ENCODE measurements at regions not wholly inside any gene's neighbourhood (a gene's known extent, or its start where the extent isn't known, plus 50 kb on each side); places are given as distances from the start of the nearest gene placed in this dataset.

GRCh38 chr6:15798533-15799255, 135.9 kb upstream of the DTNBP1 start:
- TF ChIP-seq, protein P1, sequence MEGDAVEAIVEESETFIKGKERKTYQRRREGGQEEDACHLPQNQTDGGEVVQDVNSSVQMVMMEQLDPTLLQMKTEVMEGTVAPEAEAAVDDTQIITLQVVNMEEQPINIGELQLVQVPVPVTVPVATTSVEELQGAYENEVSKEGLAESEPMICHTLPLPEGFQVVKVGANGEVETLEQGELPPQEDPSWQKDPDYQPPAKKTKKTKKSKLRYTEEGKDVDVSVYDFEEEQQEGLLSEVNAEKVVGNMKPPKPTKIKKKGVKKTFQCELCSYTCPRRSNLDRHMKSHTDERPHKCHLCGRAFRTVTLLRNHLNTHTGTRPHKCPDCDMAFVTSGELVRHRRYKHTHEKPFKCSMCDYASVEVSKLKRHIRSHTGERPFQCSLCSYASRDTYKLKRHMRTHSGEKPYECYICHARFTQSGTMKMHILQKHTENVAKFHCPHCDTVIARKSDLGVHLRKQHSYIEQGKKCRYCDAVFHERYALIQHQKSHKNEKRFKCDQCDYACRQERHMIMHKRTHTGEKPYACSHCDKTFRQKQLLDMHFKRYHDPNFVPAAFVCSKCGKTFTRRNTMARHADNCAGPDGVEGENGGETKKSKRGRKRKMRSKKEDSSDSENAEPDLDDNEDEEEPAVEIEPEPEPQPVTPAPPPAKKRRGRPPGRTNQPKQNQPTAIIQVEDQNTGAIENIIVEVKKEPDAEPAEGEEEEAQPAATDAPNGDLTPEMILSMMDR (conservative IDR thresholded peaks at IDR 0.05) = no peak
- no peak overlapping the region for H3K27ac ChIP-seq

GRCh38 chr6:15796844-15797243, 134.0 kb upstream of the DTNBP1 start:
- TF ChIP-seq, protein P1 (conservative IDR thresholded peaks at IDR 0.05) = no peak

DNA sequence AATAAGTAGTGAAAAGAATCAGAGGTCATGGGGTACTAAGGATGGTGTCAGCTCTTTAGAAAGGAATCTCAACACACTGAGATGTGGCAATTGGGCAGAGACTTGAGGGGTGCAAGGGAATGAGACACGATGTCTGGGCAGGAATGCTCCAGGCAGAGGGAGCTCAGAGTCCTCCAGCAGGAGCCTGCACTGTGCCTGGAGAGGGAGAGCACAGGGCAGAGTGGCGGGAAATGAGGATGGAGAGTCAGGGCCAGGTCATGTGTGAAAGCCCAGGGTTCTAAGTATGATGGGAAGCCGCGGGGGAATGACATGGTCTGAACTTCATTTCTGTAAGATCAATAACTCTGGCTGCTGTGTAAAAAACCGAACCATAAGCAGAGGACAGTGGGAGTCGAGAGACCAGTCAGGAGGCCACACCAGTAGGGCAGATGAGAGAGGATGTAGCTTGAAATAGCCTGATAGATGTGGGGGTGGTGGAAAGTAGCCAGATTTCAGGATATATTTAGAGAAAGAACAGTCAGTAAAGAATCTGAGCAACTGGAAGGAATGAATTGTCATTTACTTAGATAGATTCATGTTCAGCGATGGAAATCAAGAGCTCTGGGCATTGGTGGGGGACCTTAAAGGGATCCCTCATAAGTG, 133.4 kb upstream of the DTNBP1 start:
- TF ChIP-seq, protein P1 (conservative IDR thresholded peaks at IDR 0.05) = no peak
- H3K27ac ChIP-seq = no peak overlapping the region

More at GRCh38 chr6:15796844-15797243, 134.0 kb upstream of the DTNBP1 start:
- no peak overlapping the region for H3K27ac ChIP-seq

- H3K27ac ChIP-seq = no peak overlapping the region
- TF ChIP-seq, protein P1 (conservative IDR thresholded peaks at IDR 0.05) = no peak
Measured at GRCh38 chr6:15793826-15794225, 131.0 kb upstream of the DTNBP1 start.

GRCh38 chr6:15793288-15793687, 130.5 kb upstream of the DTNBP1 start:
- TF ChIP-seq, protein P1 (conservative IDR thresholded peaks at IDR 0.05) = no peak
- no peak overlapping the region for H3K27ac ChIP-seq

GRCh38 chr6:15792842-15793241, 130.0 kb upstream of the DTNBP1 start:
- H3K27ac ChIP-seq = no peak overlapping the region
- TF ChIP-seq, protein P1 (conservative IDR thresholded peaks at IDR 0.05) = no peak

- no peak overlapping the region for H3K27ac ChIP-seq
- TF ChIP-seq, protein P1 (conservative IDR thresholded peaks at IDR 0.05) = no peak
Measured at GRCh38 chr6:15791448-15792181, 128.8 kb upstream of the DTNBP1 start.
